HCT116 (cell line): ENCODE measurements at regions not wholly inside any gene's neighbourhood (a gene's known extent, or its start where the extent isn't known, plus 50 kb on each side); places are given as distances from the start of the nearest gene placed in this dataset.

Experiments used
- ATAC-seq: fragments of 200-7000 bp; cut with Tn5 transposase; 2 replicates; pipeline ENCODE4 v1.9.1; 2020; ENCODE audit warnings: mild to moderate bottlenecking, moderate library complexity
- BruUV-seq: library from RNA; stranded (reverse); fragments of 400-500 nt; replicated peaks from 2 replicates; lab custom pipeline; 2021; lab: Mats Ljungman, UMichigan
- CTCF ChIA-PET: fragments of 300-600 bp; sonication (Branson Sonifier 250); formaldehyde crosslinking; loops from one replicate; lab custom pipeline; 2021; ENCODE audit warnings: antibody characterized with exemption; lab: Charles Lee
- POLR2A ChIA-PET: fragments of 300-600, 350-600 bp; sonication (Branson Sonifier 250); formaldehyde crosslinking; loops from one replicate; lab custom pipeline; 2021; ENCODE audit warnings: antibody characterized with exemption; lab: Charles Lee
- RAD21 ChIA-PET, 2 experiments: fragments of 300-600 bp; sonication (Branson Sonifier 250); formaldehyde crosslinking; loops; one replicate each; lab custom pipeline; 2023; ENCODE audit warnings: low total read pairs in 2 of 2; ENCODE audit not compliant: uncharacterized antibody in 2 of 2, unreplicated experiment in 2 of 2, low non-redundant PET in 1 of 2; lab: Charles Lee
- DNase-seq: peaks from one replicate; pipeline ENCODE4 v3.0.0-alpha.2; 2010; ENCODE audit warnings: low read depth, low spot score
- H2AFZ ChIP-seq: fragments of 200-600 bp; shearing (Covaris generic), sonication (generic); 2 replicates; pipeline ENCODE4 v1.6.1; 2017; ENCODE audit warnings: low read depth, mixed run types, mixed read lengths, antibody characterized with exemption, low read length; ENCODE audit not compliant: poor library complexity, severe bottlenecking
- H3K27ac ChIP-seq: 2 replicates; pipeline ENCODE4 v1.5.1; 2012; ENCODE audit warnings: low read depth, low read length
- H3K27me3 ChIP-seq: fragments of 200-600 bp; sonication (generic); 2 replicates; pipeline ENCODE4 v1.6.1; 2016; ENCODE audit warnings: mixed run types, low read length, mixed read lengths; ENCODE audit not compliant: insufficient read depth
- H3K36me3 ChIP-seq, 2 experiments: fragments of 200-500 bp in 1 of 2; fragments of 200-600 bp in 1 of 2; sonication (Bioruptor generic) in 1 of 2; sonication (generic) in 1 of 2; 2 replicates each; pipeline versions ENCODE4 v1.5.1 to v1.6.1; 2014 to 2016; ENCODE audit warnings: low read length in 2 of 2, inconsistent platforms in 1 of 2, mixed read lengths in 1 of 2, mixed run types in 1 of 2; ENCODE audit not compliant: insufficient read depth in 2 of 2, control insufficient read depth in 1 of 2
- H3K4me1 ChIP-seq, 2 experiments: fragments of 200-600 bp in 1 of 2; sonication (generic) in 1 of 2; 2 replicates each; pipeline versions ENCODE4 v1.5.1 to v1.6.1; 2012 to 2017; ENCODE audit warnings: low read length in 2 of 2, inconsistent platforms in 1 of 2, mild to moderate bottlenecking in 1 of 2, mixed read lengths in 1 of 2, mixed run types in 1 of 2, moderate library complexity in 1 of 2; ENCODE audit not compliant: insufficient read depth in 2 of 2, control insufficient read depth in 1 of 2
- H3K4me2 ChIP-seq: fragments of 200-600 bp; sonication (generic); 2 replicates; pipeline ENCODE4 v1.6.1; 2017; ENCODE audit warnings: mixed run types, low read length, mixed read lengths
- H3K4me3 ChIP-seq, 2 experiments: fragments of 200-600 bp in 1 of 2; sonication (generic) in 1 of 2; replicated peaks in 1 of 2; 2 replicates each; pipeline ENCODE4 v1.5.1; 2011 to 2016; ENCODE audit warnings: low read length in 2 of 2, control low read depth in 1 of 2, low read depth in 1 of 2, mild to moderate bottlenecking in 1 of 2, mixed read lengths in 1 of 2, mixed run types in 1 of 2
- H3K79me2 ChIP-seq: fragments of 200-600 bp; sonication (generic); 2 replicates; pipeline ENCODE4 v1.6.1; 2017; ENCODE audit warnings: mild to moderate bottlenecking, mixed run types, low read length, moderate library complexity, mixed read lengths; ENCODE audit not compliant: insufficient read depth
- H3K9ac ChIP-seq: fragments of 200-600 bp; sonication (generic); 2 replicates; pipeline ENCODE4 v1.6.1; 2016; ENCODE audit warnings: low read length, mixed read lengths
- H3K9me2 ChIP-seq: fragments of 200-600 bp; sonication (generic), shearing (Covaris generic); 2 replicates; pipeline ENCODE4 v1.6.1; 2017; ENCODE audit warnings: mixed run types, mild to moderate bottlenecking, moderate library complexity; ENCODE audit not compliant: insufficient read depth
- H3K9me3 ChIP-seq, 2 experiments: fragments of 200-500 bp in 1 of 2; fragments of 200-600 bp in 1 of 2; sonication (Bioruptor generic) in 1 of 2; sonication (generic) in 1 of 2; 2 replicates each; pipeline ENCODE4 v1.6.1; 2014 to 2017; ENCODE audit warnings: low read length in 2 of 2, mixed read lengths in 2 of 2, inconsistent platforms in 1 of 2, low read depth in 1 of 2, mild to moderate bottlenecking in 1 of 2, mixed run types in 1 of 2, moderate library complexity in 1 of 2; ENCODE audit not compliant: control insufficient read depth in 1 of 2, insufficient read depth in 1 of 2
- H4K20me1 ChIP-seq: fragments of 200-600 bp; sonication (generic), shearing (Covaris generic); 2 replicates; pipeline ENCODE4 v1.6.1; 2017; ENCODE audit warnings: mixed run types, mild to moderate bottlenecking, moderate library complexity; ENCODE audit not compliant: insufficient read depth
- CBX3 ChIP-seq: IDR thresholded peaks from 2 replicates; pipeline ENCODE4 v1.6.1; 2012; ENCODE audit warnings: low read depth
- EGR1 ChIP-seq: IDR thresholded peaks from 2 replicates; pipeline ENCODE4 v1.6.1; 2012; ENCODE audit warnings: low read depth
- EZH2 ChIP-seq: fragments of 200-600 bp; sonication (generic); IDR thresholded peaks from 2 replicates; pipeline ENCODE4 v1.6.1; 2017; ENCODE audit warnings: antibody characterized with exemption, mixed run types
- FOSL1 ChIP-seq: IDR thresholded peaks from 2 replicates; pipeline ENCODE4 v1.6.1; 2012; ENCODE audit warnings: low read depth
- JUND ChIP-seq: IDR thresholded peaks from 2 replicates; pipeline ENCODE4 v1.6.1; 2012
- RAD21 ChIP-seq: IDR thresholded peaks from 2 replicates; pipeline ENCODE4 v1.6.1; 2012; ENCODE audit warnings: low read depth, mild to moderate bottlenecking
- SP1 ChIP-seq: IDR thresholded peaks from 2 replicates; pipeline ENCODE4 v1.6.1; 2012; ENCODE audit warnings: low read depth
- intact Hi-C: fragments of 100-400 bp; cut with micrococcal nuclease; formaldehyde crosslinking; loops from 2 replicates; pipeline ENCODE4 v1.10.0; 2022
- TF ChIP-seq, protein P1 (sequence below): IDR thresholded peaks from 2 replicates; pipeline ENCODE4 v1.6.1; 2012
- TF ChIP-seq, protein P2 (sequence below): IDR thresholded peaks from 2 replicates; pipeline ENCODE4 v1.6.1; 2011; ENCODE audit warnings: mild to moderate bottlenecking, low read length, moderate library complexity; ENCODE audit not compliant: insufficient replicate concordance; ENCODE audit errors: extremely low read depth
- TF ChIP-seq, protein P3 (sequence below): IDR thresholded peaks from 2 replicates; pipeline ENCODE4 v1.6.1; 2012; ENCODE audit warnings: low read depth

DNA sequence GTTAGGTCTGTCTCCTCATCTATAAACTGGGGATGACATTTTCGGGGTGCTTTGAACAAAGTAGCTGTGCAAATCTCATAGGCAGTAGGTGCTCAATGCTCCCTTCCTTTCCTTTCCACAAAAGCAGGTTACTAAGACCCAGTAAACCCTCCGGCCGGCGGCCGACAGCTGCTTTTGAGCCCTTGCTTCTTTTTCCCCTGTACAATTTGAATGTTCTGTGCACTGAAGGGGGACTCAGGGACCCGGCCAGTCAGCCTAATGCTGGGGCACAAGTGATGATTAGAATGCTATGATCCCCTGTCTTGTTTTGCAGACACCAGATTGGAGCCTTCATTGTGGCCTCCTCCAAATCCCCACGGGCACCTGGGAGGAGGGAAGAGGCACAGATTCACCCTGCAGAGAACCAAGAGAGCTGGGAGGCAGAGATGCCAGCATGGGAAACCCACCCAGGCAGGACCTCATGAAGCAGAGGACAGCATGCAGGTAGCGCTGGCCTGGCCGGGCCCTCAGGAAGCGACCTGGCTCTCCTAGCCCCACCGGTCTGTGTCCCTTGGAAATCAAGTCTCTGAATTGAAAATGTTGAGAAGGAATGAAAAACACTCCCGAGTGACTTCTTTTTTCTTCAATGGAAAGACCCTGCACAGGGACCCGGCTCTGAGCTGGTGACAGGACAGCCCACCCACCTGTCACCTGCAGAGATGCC lies 128.6 kb upstream of the HDAC4 start:
- intact Hi-C loops = no loop called here
- Histone ChIP-seq H2AFZ (no peak overlapping the region), H4K20me1 (no peaks in the 10 kb centered on the region), H3K27me3 (peaks cover 25% of the 10 kb centered on the region; the same call in 1 of the 2 replicates), H3K4me1 (no peaks in the 10 kb centered on the region), H3K4me3 (no peak overlapping the region), H3K9me2 (no peaks in the 10 kb centered on the region), H3K79me2 (no peaks in the 10 kb centered on the region), H3K4me2 (no peak overlapping the region), H3K9me3 (peaks cover 0 to under 1% of the 10 kb centered on the region in 2 experiments; a peak in 1 of 4 replicates), H3K9ac (no peak overlapping the region), H3K27ac (no peak overlapping the region), H3K36me3 (no peaks in the 10 kb centered on the region)
- BruUV-seq = no TSS peak
- no peak for DNase-seq
- CTCF ChIA-PET = no interaction called here
- RAD21 ChIA-PET = no interaction called here
- TF ChIP-seq CBX3 (no peak), EGR1 (no peak), RAD21 (no peak), SP1 (no peak), JUND (no peak), FOSL1 (no peak), EZH2 (no peak)
- TF ChIP-seq, protein P1, sequence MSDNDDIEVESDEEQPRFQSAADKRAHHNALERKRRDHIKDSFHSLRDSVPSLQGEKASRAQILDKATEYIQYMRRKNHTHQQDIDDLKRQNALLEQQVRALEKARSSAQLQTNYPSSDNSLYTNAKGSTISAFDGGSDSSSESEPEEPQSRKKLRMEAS = no peak
- TF ChIP-seq, protein P2, sequence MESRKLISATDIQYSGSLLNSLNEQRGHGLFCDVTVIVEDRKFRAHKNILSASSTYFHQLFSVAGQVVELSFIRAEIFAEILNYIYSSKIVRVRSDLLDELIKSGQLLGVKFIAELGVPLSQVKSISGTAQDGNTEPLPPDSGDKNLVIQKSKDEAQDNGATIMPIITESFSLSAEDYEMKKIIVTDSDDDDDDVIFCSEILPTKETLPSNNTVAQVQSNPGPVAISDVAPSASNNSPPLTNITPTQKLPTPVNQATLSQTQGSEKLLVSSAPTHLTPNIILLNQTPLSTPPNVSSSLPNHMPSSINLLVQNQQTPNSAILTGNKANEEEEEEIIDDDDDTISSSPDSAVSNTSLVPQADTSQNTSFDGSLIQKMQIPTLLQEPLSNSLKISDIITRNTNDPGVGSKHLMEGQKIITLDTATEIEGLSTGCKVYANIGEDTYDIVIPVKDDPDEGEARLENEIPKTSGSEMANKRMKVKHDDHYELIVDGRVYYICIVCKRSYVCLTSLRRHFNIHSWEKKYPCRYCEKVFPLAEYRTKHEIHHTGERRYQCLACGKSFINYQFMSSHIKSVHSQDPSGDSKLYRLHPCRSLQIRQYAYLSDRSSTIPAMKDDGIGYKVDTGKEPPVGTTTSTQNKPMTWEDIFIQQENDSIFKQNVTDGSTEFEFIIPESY = no peak
- TF ChIP-seq, protein P3, sequence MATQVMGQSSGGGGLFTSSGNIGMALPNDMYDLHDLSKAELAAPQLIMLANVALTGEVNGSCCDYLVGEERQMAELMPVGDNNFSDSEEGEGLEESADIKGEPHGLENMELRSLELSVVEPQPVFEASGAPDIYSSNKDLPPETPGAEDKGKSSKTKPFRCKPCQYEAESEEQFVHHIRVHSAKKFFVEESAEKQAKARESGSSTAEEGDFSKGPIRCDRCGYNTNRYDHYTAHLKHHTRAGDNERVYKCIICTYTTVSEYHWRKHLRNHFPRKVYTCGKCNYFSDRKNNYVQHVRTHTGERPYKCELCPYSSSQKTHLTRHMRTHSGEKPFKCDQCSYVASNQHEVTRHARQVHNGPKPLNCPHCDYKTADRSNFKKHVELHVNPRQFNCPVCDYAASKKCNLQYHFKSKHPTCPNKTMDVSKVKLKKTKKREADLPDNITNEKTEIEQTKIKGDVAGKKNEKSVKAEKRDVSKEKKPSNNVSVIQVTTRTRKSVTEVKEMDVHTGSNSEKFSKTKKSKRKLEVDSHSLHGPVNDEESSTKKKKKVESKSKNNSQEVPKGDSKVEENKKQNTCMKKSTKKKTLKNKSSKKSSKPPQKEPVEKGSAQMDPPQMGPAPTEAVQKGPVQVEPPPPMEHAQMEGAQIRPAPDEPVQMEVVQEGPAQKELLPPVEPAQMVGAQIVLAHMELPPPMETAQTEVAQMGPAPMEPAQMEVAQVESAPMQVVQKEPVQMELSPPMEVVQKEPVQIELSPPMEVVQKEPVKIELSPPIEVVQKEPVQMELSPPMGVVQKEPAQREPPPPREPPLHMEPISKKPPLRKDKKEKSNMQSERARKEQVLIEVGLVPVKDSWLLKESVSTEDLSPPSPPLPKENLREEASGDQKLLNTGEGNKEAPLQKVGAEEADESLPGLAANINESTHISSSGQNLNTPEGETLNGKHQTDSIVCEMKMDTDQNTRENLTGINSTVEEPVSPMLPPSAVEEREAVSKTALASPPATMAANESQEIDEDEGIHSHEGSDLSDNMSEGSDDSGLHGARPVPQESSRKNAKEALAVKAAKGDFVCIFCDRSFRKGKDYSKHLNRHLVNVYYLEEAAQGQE = no peak
- POLR2A ChIA-PET = no interaction called here
- ATAC-seq = no peak
